DND-41 (cell line): ENCODE measurements at regions not wholly inside any gene's neighbourhood (a gene's known extent, or its start where the extent isn't known, plus 50 kb on each side); places are given as distances from the start of the nearest gene placed in this dataset.

ENCODE experiments used
- CTCF ChIP-seq: IDR thresholded peaks from 2 replicates; pipeline ENCODE4 v1.5.1; 2012; ENCODE audit warnings: borderline replicate concordance, low read length, moderate library complexity, mild to moderate bottlenecking; ENCODE audit not compliant: poor library complexity, severe bottlenecking; ENCODE audit errors: extremely low read depth
- EZH2 ChIP-seq: IDR thresholded peaks from 3 replicates; pipeline ENCODE4 v1.6.1; 2012; ENCODE audit warnings: borderline replicate concordance, low read depth, mild to moderate bottlenecking, moderate library complexity, low read length, inconsistent platforms; ENCODE audit not compliant: severe bottlenecking

GRCh38 chr11:97657852-97658251 lies 1268.0 kb downstream of the JRKL start:
- TF ChIP-seq EZH2 (no peak), CTCF (no peak)
